H9 (cell line): ENCODE measurements at regions not wholly inside any gene's neighbourhood (a gene's known extent, or its start where the extent isn't known, plus 50 kb on each side); places are given as distances from the start of the nearest gene placed in this dataset.
"Not testable (repeated sequence)": the region's sequence is repeated elsewhere in the genome, so short reads cannot be mapped to it uniquely, and the experiment has no call there.

Source experiments
- DNase-seq: peaks from one replicate; pipeline ENCODE4 v3.0.0-alpha.2; 2017
- H2AFZ ChIP-seq: one replicate; pipeline ENCODE4 v1.6.1; 2013; ENCODE audit warnings: mild to moderate bottlenecking, low read length, control low read depth, moderate library complexity
- H2AK5ac ChIP-seq: 2 replicates; pipeline ENCODE4 v1.6.1; 2013; ENCODE audit warnings: low read length, control low read depth, mixed read lengths; ENCODE audit not compliant: insufficient read length
- H2BK120ac ChIP-seq: one replicate; pipeline ENCODE4 v1.6.1; 2013; ENCODE audit warnings: low read depth, mild to moderate bottlenecking, low read length, control low read depth, inconsistent platforms; ENCODE audit not compliant: poor library complexity, severe bottlenecking
- H2BK12ac ChIP-seq: 2 replicates; pipeline ENCODE4 v1.6.1; 2013; ENCODE audit warnings: low read length, control low read depth, mixed read lengths, low read depth; ENCODE audit not compliant: insufficient read length
- H2BK15ac ChIP-seq: 2 replicates; pipeline ENCODE4 v1.6.1; 2013; ENCODE audit warnings: low read depth, low read length, control low read depth
- H2BK20ac ChIP-seq: one replicate; pipeline ENCODE4 v1.6.1; 2013; ENCODE audit warnings: low read depth, mild to moderate bottlenecking, low read length, control low read depth, inconsistent platforms; ENCODE audit not compliant: poor library complexity, severe bottlenecking
- H2BK5ac ChIP-seq: 2 replicates; pipeline ENCODE4 v1.6.1; 2013; ENCODE audit warnings: low read length, control low read depth, mixed read lengths; ENCODE audit not compliant: insufficient read length
- H3K14ac ChIP-seq: 2 replicates; pipeline ENCODE4 v1.6.1; 2013; ENCODE audit warnings: low read length, control low read depth; ENCODE audit not compliant: insufficient read depth
- H3K18ac ChIP-seq: 2 replicates; pipeline ENCODE4 v1.6.1; 2013; ENCODE audit warnings: low read depth, mild to moderate bottlenecking, mixed read lengths, low read length, control low read depth; ENCODE audit not compliant: insufficient read length
- H3K23ac ChIP-seq: 2 replicates; pipeline ENCODE4 v1.6.1; 2013; ENCODE audit warnings: low read length, control low read depth, mixed read lengths, low read depth; ENCODE audit not compliant: insufficient read length
- H3K23me2 ChIP-seq: 2 replicates; pipeline ENCODE4 v1.6.1; 2013; ENCODE audit warnings: low read depth, mild to moderate bottlenecking, mixed read lengths, low read length, control low read depth; ENCODE audit not compliant: insufficient read length, poor library complexity, severe bottlenecking
- H3K27ac ChIP-seq: 2 replicates; pipeline ENCODE4 v1.5.1; 2013; ENCODE audit warnings: low read length, control low read depth, mixed read lengths, low read depth; ENCODE audit not compliant: insufficient read length
- H3K27me3 ChIP-seq: 2 replicates; pipeline ENCODE4 v1.6.1; 2013; ENCODE audit warnings: low read length, control low read depth, inconsistent platforms; ENCODE audit not compliant: insufficient read depth
- H3K4ac ChIP-seq: 2 replicates; pipeline ENCODE4 v1.6.1; 2013; ENCODE audit warnings: low read depth, mild to moderate bottlenecking, control low read depth, inconsistent platforms, low read length, moderate library complexity
- H3K4me1 ChIP-seq: 2 replicates; pipeline ENCODE4 v1.6.1; 2013; ENCODE audit warnings: low read length, control low read depth, inconsistent platforms; ENCODE audit not compliant: insufficient read depth
- H3K4me2 ChIP-seq: 2 replicates; pipeline ENCODE4 v1.6.1; 2013; ENCODE audit warnings: low read length, control low read depth, mixed read lengths; ENCODE audit not compliant: insufficient read length, insufficient read depth
- H3K56ac ChIP-seq: 2 replicates; pipeline ENCODE4 v1.6.1; 2013; ENCODE audit warnings: low read depth, mild to moderate bottlenecking, mixed read lengths, low read length, control low read depth; ENCODE audit not compliant: insufficient read length
- H3K79me1 ChIP-seq: 2 replicates; pipeline ENCODE4 v1.6.1; 2013; ENCODE audit warnings: low read depth, mild to moderate bottlenecking, moderate library complexity, low read length, control low read depth, inconsistent platforms; ENCODE audit not compliant: insufficient read depth, poor library complexity, severe bottlenecking
- H3K79me2 ChIP-seq: 2 replicates; pipeline ENCODE4 v1.6.1; 2013; ENCODE audit warnings: low read length, control low read depth, inconsistent platforms; ENCODE audit not compliant: insufficient read depth
- H3K9ac ChIP-seq: 2 replicates; pipeline ENCODE4 v1.6.1; 2013; ENCODE audit warnings: low read length, control low read depth, mixed read lengths; ENCODE audit not compliant: insufficient read length; ENCODE audit errors: extremely low read depth
- H3K9me3 ChIP-seq: one replicate; pipeline ENCODE4 v1.6.1; 2013; ENCODE audit warnings: low read depth, low read length, inconsistent platforms; ENCODE audit not compliant: control insufficient read depth
- H3T11ph ChIP-seq: one replicate; pipeline ENCODE4 v1.6.1; 2013; ENCODE audit warnings: mild to moderate bottlenecking, low read length, control low read depth, inconsistent platforms
- H4K20me1 ChIP-seq: one replicate; pipeline ENCODE4 v1.6.1; 2013; ENCODE audit not compliant: control insufficient read depth, insufficient read length, insufficient read depth
- H4K5ac ChIP-seq: 2 replicates; pipeline ENCODE4 v1.6.1; 2013; ENCODE audit warnings: low read depth, mild to moderate bottlenecking, mixed read lengths, low read length, control low read depth; ENCODE audit not compliant: insufficient read length
- H4K8ac ChIP-seq: replicated peaks from 2 replicates; pipeline ENCODE4 v1.6.1; 2013; ENCODE audit warnings: low read length, control low read depth, mixed read lengths, low read depth; ENCODE audit not compliant: insufficient read length
- H4K91ac ChIP-seq: 2 replicates; pipeline ENCODE4 v1.6.1; 2013; ENCODE audit warnings: low read depth, mild to moderate bottlenecking, moderate library complexity, mixed read lengths, low read length, control low read depth; ENCODE audit not compliant: insufficient read length
- H3K27ac Mint-ChIP-seq, 3 experiments: 2 replicates in 2 of 3; 3 replicates in 1 of 3; pipeline ENCODE4 v1.8.0; 2020 to 2021; ENCODE audit warnings: mixed read lengths in 3 of 3, mild to moderate bottlenecking in 1 of 3, moderate library complexity in 1 of 3
- H3K27me3 Mint-ChIP-seq: 2 replicates; pipeline ENCODE4 v1.8.0; 2021; ENCODE audit warnings: low read depth, mild to moderate bottlenecking, moderate library complexity, mixed read lengths
- H3K36me3 Mint-ChIP-seq, 3 experiments: 2 replicates in 2 of 3; 3 replicates in 1 of 3; pipeline ENCODE4 v1.8.0; 2020 to 2021; ENCODE audit warnings: low read depth in 3 of 3, mixed read lengths in 3 of 3; ENCODE audit not compliant: insufficient read depth in 1 of 3
- H3K4me1 Mint-ChIP-seq, 2 experiments: 2 replicates each; pipeline ENCODE4 v1.8.0; 2020; ENCODE audit warnings: mixed read lengths in 2 of 2
- H3K4me3 Mint-ChIP-seq, 2 experiments: 2 replicates in 1 of 2; 3 replicates in 1 of 2; pipeline ENCODE4 v1.8.0; 2020 to 2021; ENCODE audit warnings: mild to moderate bottlenecking in 2 of 2, mixed read lengths in 2 of 2, moderate library complexity in 1 of 2
- H3K9me3 Mint-ChIP-seq, 2 experiments: 2 replicates in 1 of 2; 3 replicates in 1 of 2; pipeline ENCODE4 v1.8.0; 2020; ENCODE audit warnings: mild to moderate bottlenecking in 2 of 2, mixed read lengths in 2 of 2, moderate library complexity in 1 of 2
- WGBS: extraction: QIAGEN DNeasy Blood & Tissue Kit; methylation state at CpG from one replicate; pipeline ENCODE4 v1.1.7; 2013; ENCODE audit warnings: missing lambda C conversion rate, low lambda C conversion rate, mixed read lengths; ENCODE audit not compliant: insufficient read length; ENCODE audit errors: extremely low coverage; 5-methylcytosine and 5-hydroxymethylcytosine counted together
- TF ChIP-seq, protein P1 (sequence below): fragments of 200-600 bp; sonication (generic); conservative IDR thresholded peaks from 3 replicates; pipeline ENCODE4 v1.8.0; 2021; ENCODE audit warnings: antibody characterized with exemption, mild to moderate bottlenecking

DNA sequence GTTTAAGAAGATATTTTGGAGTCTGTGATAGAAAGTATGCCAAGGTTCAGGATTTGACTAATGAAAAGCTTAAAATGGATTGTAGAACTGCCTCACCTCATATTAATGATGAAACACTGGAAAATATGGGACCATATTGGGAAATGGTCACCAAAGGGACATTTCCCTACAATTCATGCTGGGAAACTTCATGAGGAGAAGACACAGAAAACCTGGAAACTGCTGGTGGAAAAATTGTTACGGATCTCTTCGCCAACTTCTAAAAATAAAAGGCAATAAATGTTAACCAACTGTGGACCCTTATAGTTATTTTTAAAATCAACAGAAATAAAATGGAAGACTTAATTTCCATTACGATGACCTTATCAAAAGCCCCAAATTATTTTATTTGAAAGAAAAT, 97.6 kb upstream of the FRMD4B start:
- TF ChIP-seq, protein P1, sequence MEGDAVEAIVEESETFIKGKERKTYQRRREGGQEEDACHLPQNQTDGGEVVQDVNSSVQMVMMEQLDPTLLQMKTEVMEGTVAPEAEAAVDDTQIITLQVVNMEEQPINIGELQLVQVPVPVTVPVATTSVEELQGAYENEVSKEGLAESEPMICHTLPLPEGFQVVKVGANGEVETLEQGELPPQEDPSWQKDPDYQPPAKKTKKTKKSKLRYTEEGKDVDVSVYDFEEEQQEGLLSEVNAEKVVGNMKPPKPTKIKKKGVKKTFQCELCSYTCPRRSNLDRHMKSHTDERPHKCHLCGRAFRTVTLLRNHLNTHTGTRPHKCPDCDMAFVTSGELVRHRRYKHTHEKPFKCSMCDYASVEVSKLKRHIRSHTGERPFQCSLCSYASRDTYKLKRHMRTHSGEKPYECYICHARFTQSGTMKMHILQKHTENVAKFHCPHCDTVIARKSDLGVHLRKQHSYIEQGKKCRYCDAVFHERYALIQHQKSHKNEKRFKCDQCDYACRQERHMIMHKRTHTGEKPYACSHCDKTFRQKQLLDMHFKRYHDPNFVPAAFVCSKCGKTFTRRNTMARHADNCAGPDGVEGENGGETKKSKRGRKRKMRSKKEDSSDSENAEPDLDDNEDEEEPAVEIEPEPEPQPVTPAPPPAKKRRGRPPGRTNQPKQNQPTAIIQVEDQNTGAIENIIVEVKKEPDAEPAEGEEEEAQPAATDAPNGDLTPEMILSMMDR: no peak
- no peaks in the 10 kb centered on the region for H4K20me1 ChIP-seq
- H2AFZ ChIP-seq: no peak overlapping the region
- H3K27ac ChIP-seq: no peak overlapping the region
- no peak overlapping the region for H3K4ac ChIP-seq
- H3K27me3 Mint-ChIP-seq: peaks cover 5% of the 10 kb centered on the region; the same call in 1 of the 2 replicates
- no peaks in the 10 kb centered on the region for H3K23me2 ChIP-seq
- no peak overlapping the region for H4K91ac ChIP-seq
- WGBS: no CpG with 5 or more reads among the region's 3 CpGs
- H2BK12ac ChIP-seq: no peak overlapping the region
- H3K56ac ChIP-seq: no peak overlapping the region
- no peak overlapping the region for H3K9ac ChIP-seq
- H3K36me3 Mint-ChIP-seq: peaks cover 9 to 10% (median 9%) of the 10 kb centered on the region in 3 experiments
- H3K4me1 Mint-ChIP-seq: no peaks in the 10 kb centered on the region
- no peak overlapping the region for H2AK5ac ChIP-seq
- no peaks in the 10 kb centered on the region for H3K79me2 ChIP-seq
- no peak overlapping the region for H4K8ac ChIP-seq
- DNase-seq: no peak
- H3K9me3 ChIP-seq: no peaks in the 10 kb centered on the region
- H2BK120ac ChIP-seq: no peak overlapping the region
- no peak overlapping the region for H3K4me2 ChIP-seq
- H2BK15ac ChIP-seq: no peak overlapping the region
- no peak overlapping the region for H3K18ac ChIP-seq
- H3K14ac ChIP-seq: no peak overlapping the region
- no peaks in the 10 kb centered on the region for H3K79me1 ChIP-seq
- H4K5ac ChIP-seq: no peak overlapping the region
- no peak overlapping the region for H3K4me3 Mint-ChIP-seq
- no peaks in the 10 kb centered on the region for H3K4me1 ChIP-seq
- H2BK5ac ChIP-seq: no peak overlapping the region
- H3K9me3 Mint-ChIP-seq: peaks cover 11 to 14% of the 10 kb centered on the region in 2 experiments
- no peak overlapping the region for H2BK20ac ChIP-seq
- no peak overlapping the region for H3T11ph ChIP-seq
- H3K23ac ChIP-seq: no peak overlapping the region
- H3K27me3 ChIP-seq: no peaks in the 10 kb centered on the region
- no peak overlapping the region for H3K27ac Mint-ChIP-seq

GRCh38 chr3:69480986-69481385, 95.1 kb upstream of the FRMD4B start:
- not testable (repeated sequence) for H3K4me1 ChIP-seq, H2AFZ ChIP-seq, H2BK20ac ChIP-seq, H3K9me3 ChIP-seq, H3K4ac ChIP-seq, H3K23me2 ChIP-seq, H2AK5ac ChIP-seq, H3K18ac ChIP-seq, H2BK15ac ChIP-seq, H3K14ac ChIP-seq, H4K91ac ChIP-seq, H3K27ac ChIP-seq, H3K9ac ChIP-seq, H3T11ph ChIP-seq, H3K4me3 Mint-ChIP-seq, H3K4me2 ChIP-seq, H4K5ac ChIP-seq, H4K8ac ChIP-seq, H3K27me3 Mint-ChIP-seq, H3K27me3 ChIP-seq, H2BK5ac ChIP-seq, H4K20me1 ChIP-seq, H3K79me2 ChIP-seq, H2BK120ac ChIP-seq, H3K27ac Mint-ChIP-seq, H3K4me1 Mint-ChIP-seq, H3K36me3 Mint-ChIP-seq, DNase-seq, H3K79me1 ChIP-seq, H3K23ac ChIP-seq, H3K56ac ChIP-seq, H2BK12ac ChIP-seq
- WGBS: no CpG with 5 or more reads among the region's 16 CpGs
- H3K9me3 Mint-ChIP-seq: peaks cover 11 to 14% of the 10 kb centered on the region in 2 experiments
